ENCODE measurements at regions not wholly inside any gene's neighbourhood (a gene's known extent, or its start where the extent isn't known, plus 50 kb on each side); places are given as distances from the start of the nearest gene placed in this dataset.
"Not testable (repeated sequence)": the region's sequence is repeated elsewhere in the genome, so short reads cannot be mapped to it uniquely, and the experiment has no call there.

- DNase-seq: not testable (repeated sequence)
Measured at GRCh38 chr1:194858811-194859480, 1672.5 kb upstream of the B3GALT2 start.

GRCh38 chr1:194857413-194857812 lies 1671.0 kb upstream of the B3GALT2 start:
- DNase-seq: no peak

DNA sequence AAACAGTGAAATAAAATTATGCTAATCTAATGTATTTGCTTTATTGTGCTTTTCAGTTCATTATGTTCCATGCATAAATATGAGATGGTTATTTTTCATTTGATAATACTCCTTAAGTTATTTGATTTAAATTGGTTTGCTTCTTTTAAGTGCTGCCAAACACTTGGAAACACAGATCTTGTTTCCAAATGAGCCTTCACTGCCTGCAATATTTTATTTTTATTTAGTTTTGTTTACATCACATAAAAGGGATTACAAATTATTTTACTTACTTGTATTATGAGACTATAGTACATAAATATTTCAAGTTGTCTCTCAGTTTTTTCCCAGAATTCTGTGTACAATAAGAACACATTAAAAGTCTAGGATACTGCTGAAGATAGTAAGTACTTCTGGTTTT lies 1662.4 kb upstream of the B3GALT2 start:
- DNase-seq: no peak

- DNase-seq: no peak
Measured at GRCh38 chr1:194846488-194846887, 1660.1 kb upstream of the B3GALT2 start.

DNA sequence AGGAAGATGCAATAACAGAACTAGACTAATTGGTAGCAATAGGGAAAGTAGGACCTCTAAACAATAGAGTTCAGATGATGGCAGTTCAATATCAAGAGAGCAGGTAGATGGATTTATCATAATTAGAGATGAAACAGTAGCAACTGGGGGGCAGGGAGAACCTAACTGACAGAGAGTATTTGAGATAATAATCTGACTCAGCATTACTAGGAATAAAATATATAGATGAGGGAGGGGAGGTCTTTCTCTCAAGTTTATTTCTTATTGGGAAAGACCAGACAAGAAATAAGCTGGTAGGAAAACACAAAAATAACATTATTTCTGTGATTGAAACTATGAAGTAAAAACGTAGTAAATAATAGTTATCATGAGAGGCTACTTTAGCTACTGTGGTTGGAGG lies 1656.7 kb upstream of the B3GALT2 start:
- no peak for DNase-seq

- DNase-seq: no peak
Measured at GRCh38 chr1:194833111-194833510, 1646.7 kb upstream of the B3GALT2 start.

DNA sequence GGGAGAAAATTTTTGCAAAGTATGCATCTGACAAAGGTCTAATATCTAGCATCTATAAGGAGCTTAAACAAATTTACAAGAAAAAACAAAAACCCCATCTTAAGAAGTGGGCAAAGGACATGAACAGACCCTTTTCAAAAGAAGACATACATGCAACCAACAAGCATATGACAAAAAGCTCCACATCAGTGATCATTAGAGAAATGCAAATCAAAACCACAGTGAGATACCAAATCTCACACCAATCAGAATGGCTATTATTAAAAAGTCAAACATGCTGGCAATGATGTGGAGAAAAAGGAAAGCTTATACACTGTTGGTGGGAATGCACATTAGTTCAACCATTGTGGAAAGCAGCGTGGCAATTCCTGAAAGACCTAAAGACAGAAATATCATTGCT lies 1645.2 kb upstream of the B3GALT2 start:
- DNase-seq: not testable (repeated sequence)

DNA sequence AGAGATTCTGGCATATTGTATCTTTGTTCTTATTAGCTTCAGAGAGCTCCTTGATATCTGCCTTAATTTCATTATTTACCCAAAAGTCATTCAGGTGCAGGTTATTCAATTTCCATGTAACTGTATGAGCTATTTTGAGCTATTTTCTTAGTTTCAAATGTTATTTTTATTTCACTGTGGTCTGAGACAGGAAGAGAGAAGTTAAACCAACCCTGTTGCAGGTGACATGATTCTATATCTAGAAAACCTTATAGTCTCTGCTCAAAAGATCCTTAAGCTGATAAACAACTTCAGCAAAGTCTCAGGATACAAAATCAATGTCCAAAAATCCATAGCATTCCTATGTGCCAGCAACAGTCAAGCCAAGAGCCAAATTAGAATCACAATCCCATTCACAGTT lies 1644.0 kb upstream of the B3GALT2 start:
- DNase-seq: no peak

- DNase-seq: no peak
Measured at GRCh38 chr1:194829492-194829891, 1643.1 kb upstream of the B3GALT2 start.

DNA sequence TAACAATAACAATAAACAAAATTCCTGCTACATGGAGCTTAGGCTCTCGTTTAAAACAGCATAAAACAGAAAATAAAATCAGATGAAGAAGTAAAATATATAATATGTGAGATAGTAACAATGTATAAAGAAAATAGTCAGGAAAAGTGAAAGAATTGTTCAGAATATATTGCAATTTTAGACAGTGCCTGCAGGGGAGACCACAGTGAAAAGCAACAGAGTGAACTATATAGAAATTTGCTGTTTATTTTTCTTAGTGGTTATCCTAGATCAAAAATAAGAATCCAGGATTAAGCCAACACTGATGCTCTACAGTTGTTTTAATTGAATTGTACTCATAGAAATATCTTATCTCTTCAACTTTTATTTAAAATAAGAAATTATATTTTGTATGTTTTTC lies 1639.0 kb upstream of the B3GALT2 start:
- DNase-seq: no peak

- DNase-seq: no peak
Measured at GRCh38 chr1:194821091-194821490, 1634.7 kb upstream of the B3GALT2 start.

- DNase-seq: no peak
Measured at GRCh38 chr1:194818674-194819073, 1632.3 kb upstream of the B3GALT2 start.

- DNase-seq: no peak
Measured at GRCh38 chr1:194816859-194817258, 1630.4 kb upstream of the B3GALT2 start.

DNA sequence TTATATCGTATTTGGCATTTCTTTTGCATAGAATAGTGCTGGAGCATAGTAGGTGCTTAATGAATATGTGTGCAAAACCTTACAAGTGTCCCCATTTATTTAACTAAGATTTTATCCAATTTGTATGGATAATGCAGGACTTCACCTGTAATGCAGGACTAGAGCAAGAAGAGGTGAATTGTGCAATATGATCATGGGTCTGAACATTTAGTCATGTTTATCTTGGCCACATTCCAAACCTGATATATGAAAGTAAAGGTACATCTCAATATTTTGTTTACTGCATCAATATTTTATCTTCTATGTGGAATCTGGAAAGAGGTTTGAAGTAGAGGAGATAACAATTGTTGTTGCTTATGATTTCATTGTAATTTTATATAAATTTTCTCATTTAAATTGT lies 1626.7 kb upstream of the B3GALT2 start:
- no peak for DNase-seq

DNA sequence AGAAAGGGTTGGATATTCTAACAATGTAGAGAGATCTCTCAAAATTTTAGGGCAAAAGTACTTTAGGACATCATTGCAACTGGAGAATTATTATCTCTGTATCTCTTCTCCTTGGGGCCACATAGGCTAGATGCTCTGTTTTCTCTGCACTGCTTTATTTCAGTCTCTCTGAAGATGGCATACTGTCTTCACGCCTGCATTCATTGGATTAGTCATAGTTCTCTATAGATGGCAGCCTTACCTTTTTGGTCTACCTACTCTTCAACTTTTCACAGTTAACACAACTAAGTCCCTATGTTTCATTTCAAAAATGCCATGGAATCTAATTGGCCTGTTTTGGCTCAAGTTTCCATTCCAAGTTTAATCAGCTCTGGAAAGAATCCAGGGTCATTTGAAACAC lies 1623.3 kb upstream of the B3GALT2 start:
- no peak for DNase-seq

- DNase-seq: no peak
Measured at GRCh38 chr1:194809215-194809614, 1622.8 kb upstream of the B3GALT2 start.

- DNase-seq: no peak
Measured at GRCh38 chr1:194807530-194808220, 1621.3 kb upstream of the B3GALT2 start.

- DNase-seq: no peak
Measured at GRCh38 chr1:194802572-194802971, 1616.2 kb upstream of the B3GALT2 start.

DNA sequence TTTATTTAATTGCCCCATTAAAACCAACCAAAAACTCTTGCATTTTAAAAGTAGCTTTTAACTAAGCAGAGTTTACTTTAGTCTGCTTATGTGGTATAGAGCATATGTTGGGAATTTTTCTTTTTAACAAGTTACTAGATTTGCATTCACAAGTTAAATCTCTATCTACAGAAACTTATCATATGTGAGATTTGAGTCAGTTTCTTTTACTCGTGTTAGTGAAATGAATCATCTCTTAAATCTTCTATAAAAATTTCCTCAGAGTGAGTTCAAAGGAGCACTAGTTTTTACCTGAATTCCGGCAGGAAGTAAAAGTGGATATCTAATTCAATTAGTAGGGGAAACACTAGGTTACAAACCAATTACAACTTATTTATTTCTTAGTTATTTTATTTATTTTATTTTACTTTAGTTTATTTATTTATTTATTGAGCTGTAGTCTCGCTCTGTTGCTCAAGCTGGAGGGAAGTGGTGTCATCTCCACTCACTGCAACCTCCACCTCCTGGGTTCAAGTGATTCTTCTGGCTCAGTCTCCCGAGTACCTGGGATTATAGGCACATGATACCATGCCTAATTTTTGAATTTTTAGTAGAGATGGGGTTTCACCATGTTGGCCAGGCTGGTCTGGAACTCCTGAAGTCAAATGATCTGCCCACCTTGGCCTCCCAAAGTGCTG lies 1609.6 kb upstream of the B3GALT2 start:
- no peak for DNase-seq

DNA sequence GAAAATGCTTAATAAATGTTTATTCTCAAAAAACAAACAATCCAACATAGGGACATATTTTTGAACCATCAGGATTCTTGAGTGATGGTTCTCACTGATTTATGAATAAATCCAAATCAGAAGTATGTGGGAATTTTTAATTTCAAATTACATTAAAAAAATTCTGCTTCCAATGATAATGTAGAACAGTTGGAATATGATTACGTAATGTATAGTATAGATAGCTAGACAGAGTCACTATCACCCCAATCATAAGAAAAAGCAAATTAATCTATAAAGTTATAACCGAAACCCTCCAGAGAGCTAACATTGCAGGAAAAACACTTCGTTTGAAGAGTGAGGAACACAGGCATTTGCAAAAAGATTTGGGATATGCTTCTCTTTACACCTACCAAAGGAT lies 1600.6 kb upstream of the B3GALT2 start:
- no peak for DNase-seq

- no peak for DNase-seq
Measured at GRCh38 chr1:194786027-194786426, 1599.6 kb upstream of the B3GALT2 start.

GRCh38 chr1:194776657-194777056 lies 1590.2 kb upstream of the B3GALT2 start:
- no peak for DNase-seq

DNA sequence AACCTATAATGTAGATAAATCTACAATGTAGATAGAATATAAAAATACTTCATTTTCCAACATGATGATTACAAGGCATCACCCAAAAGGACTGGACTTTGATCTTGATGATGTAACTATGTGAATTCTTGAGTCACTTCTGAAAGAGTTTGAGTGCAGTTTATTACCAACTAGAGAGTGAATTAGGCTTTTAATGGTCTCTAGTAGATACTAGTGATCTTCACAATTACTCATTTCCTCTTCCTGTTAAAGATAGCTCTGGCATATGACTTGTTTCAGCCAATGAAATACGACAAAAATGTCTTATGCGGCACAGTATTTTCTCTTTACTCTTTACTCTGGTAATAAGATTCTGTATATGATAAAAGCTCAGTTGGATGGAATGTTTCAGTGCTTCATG lies 1588.1 kb upstream of the B3GALT2 start:
- DNase-seq: no peak

All from femur (tissue), 1 donor.